Midbrain (tissue), 1 donor: ENCODE measurements at regions not wholly inside any gene's neighbourhood (a gene's known extent, or its start where the extent isn't known, plus 50 kb on each side); places are given as distances from the start of the nearest gene placed in this dataset.
"Not testable (repeated sequence)": the region's sequence is repeated elsewhere in the genome, so short reads cannot be mapped to it uniquely, and the experiment has no call there.

Experiments
- DNase-seq: peaks from one replicate; lab custom pipeline; 2025; lab: John Stamatoyannopoulos, UW

GRCh38 chr3:145704020-145704419, 457.0 kb downstream of the PLOD2 start:
- DNase-seq: no peak

DNA sequence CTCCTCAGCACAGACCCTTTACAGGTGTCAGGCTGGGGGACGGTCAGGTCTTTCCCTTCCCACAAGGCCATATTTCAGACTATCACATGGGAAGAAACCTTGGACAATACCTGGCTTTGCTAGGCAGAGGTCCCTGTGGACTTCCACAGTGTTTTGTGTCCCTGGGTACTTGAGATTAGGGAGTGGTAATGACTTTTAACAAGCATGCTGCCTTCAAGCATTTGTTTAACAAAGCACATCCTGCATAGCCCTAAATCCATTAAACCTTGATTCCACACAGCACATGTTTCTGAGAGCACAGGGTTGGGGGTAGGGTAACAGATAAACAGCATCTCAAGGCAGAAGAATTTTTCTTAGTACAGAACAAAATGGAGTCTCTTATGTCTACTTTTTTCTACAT, 451.2 kb downstream of the PLOD2 start:
- DNase-seq: not testable (repeated sequence)

DNA sequence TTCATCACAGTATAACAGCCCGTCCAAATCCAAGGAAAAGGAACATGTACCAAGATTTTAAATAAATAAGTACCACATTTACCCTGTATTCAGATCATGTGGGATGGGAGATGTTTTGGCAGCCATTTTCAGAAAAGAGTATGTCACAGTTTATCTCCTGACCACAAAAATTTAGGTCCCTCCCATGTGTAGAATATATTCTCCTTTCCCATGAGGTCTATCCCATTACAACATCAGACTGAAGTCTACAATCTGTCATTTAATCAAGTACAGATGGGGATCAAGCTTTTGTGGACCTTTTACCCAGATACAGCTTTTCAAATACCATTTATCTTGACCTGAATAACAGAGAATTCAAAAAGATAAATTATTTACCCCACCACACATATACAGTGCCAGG, 444.5 kb downstream of the PLOD2 start:
- no peak for DNase-seq

- DNase-seq: no peak
Measured at GRCh38 chr3:145719114-145719513, 441.9 kb downstream of the PLOD2 start.

DNA sequence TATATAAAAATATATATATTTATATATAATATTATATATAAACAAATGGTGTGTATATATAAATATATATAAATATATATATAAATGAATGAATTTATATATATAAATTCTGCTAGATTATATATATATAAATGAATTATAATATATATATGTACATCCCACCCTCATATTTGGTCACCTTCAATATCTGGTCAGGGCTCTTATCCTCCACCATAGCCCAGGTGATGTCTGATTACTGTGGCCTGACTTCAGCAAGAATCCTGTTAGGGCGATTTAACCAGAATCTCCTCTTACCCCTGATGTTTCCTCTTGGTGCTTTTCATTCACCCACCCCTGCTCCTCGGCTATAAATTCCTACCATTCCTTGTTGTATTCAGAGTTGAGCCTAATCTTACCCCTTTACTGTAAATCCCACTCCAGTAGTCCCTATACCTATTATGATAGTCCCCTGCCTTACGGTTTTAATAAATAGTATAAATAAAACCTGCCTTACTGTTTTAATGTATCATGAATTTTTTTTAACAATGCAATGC, 439.6 kb downstream of the PLOD2 start:
- no peak for DNase-seq

GRCh38 chr3:145721815-145722214, 439.2 kb downstream of the PLOD2 start:
- DNase-seq: no peak

DNA sequence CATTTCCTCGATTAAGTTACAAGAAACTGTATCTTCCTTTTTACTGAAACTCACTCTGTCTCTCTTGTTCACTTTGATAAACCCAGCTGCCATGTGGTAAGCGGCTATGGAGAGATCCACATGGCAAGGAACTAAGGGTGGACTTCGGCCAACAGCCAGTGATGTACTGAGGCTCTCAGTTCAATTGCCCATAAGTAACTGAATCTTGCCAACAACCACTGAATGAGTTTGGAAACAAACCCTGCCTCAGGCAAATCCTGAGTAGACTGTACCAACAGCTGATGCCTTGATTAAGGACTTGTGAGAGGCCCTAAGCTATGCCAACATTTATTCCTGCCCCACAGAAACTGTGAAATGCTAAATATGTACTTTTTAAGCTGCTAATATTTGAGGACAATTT, 433.5 kb downstream of the PLOD2 start:
- no peak for DNase-seq

DNA sequence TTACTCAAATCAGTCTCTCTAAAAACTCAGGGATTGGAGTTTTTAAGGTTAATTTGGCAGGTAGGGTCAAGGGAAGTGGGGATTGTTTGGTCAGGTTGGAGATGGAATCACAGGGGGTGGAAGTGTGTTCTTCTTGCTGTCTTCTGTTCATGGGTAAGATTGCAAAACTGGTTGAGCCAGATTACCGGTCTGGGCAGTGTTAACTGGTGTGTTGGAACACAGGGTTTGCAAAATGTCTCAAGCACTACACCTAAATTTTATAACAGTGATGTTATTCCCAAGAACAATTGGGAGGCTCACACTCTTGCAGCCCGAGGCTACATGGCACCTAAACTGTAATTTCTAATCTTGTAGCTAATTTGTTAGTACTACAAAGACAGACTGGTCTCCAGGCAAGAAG, 425.4 kb downstream of the PLOD2 start:
- no peak for DNase-seq

GRCh38 chr3:145737952-145738351, 423.0 kb downstream of the PLOD2 start:
- no peak for DNase-seq

- no peak for DNase-seq
Measured at GRCh38 chr3:145739926-145740325, 421.1 kb downstream of the PLOD2 start.

GRCh38 chr3:145750657-145751056, 410.3 kb downstream of the PLOD2 start:
- DNase-seq: no peak

DNA sequence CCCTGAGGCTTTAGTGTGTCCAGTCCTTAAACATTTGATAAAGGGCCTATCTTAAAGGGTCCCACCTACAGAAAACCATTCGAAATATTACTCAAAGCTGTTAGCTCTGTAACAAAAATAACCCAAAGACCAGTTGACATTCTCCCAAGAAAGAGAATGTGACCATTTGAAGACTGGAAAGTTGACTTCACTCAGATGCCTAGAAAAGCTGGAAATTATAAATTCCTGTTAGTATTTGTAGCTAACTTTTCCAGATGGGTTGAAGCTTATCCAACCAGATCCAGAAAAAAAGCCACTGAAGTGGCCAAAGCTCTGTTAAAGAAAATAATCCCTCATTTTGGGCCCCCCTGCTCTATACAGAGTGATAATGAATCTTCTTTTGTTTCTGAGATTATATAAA, 408.4 kb downstream of the PLOD2 start:
- DNase-seq: no peak

- DNase-seq: peak; percentile 2
Measured at GRCh38 chr3:145754605-145755289, 406.2 kb downstream of the PLOD2 start.

- no peak for DNase-seq
Measured at GRCh38 chr3:145760036-145760435, 400.9 kb downstream of the PLOD2 start.

DNA sequence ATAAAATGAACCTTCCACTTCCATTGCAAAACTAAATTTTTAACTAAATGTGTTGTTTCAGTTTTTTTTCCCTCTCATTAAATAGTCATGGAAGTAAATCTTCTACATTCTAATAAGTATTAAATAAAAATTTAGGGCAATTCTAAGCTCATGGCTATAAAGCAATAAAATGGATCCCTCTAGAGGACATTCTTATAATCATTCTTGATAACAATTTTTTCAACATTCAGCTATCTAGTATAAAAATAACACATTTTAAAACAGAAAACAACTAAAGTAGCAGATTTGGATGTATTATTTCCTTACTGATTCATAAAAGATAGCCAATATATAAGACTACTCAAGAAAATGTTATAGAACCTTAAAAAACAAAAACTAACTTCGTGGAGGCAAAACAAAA, 393.1 kb downstream of the PLOD2 start:
- no peak for DNase-seq

GRCh38 chr3:145776782-145777408, 384.1 kb downstream of the PLOD2 start:
- DNase-seq: peak; percentile 35

DNA sequence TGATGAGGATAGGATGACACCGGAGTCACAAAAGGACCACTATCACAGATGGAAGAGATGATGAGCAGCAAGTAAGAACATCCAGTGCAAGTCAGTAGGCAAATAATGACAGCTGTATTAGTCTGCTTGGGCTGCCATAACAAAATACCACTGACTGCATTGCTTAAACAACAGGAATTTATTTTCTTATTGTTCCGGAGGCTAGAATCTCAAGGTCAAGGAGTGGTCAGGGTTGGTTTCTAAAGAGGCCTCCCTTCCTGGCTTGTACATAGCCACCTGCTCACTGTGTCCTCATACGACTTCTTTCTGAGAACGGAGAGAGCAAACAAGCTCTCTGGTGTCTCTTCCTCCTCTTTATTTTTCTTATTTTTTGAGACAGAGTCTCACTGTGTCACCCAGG, 380.7 kb downstream of the PLOD2 start:
- DNase-seq: no peak

DNA sequence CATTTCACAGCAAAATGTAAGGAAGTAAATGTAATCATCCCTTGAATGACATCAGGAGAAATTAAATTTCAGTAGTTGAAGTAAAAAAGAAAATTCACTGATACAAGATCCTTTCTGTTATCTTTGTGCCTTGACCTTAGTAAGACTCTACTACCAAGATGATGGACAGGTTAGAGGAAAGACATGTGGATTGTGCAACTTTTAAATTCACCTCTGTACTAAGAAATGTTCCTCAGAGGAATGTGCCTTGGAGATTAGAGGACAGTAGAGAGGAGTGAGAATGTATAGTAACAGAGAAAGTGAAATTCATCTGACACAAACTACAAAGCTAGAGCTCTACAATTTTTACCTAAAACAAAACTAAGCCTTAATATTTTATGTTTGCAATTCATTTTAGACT, 375.3 kb downstream of the PLOD2 start:
- no peak for DNase-seq

DNA sequence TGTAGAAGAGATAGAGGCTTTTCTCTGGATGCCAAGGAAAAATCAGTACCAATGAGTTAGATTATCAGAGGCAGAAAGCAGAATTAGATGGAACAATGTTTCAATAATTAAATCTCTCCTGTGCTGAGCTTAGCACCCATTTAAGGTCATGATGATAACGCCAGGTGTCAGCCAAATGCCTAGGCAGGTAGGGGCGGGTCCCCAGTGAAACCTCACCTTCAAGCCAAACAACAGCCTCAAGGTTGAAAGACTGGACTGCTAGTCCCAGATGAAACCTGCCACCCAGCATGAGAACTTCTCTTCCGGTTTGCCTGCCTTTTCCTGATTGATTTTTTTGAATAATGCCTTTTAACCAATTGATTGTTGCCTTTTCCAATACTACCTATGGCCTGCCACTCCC, 363.0 kb downstream of the PLOD2 start:
- DNase-seq: no peak

DNA sequence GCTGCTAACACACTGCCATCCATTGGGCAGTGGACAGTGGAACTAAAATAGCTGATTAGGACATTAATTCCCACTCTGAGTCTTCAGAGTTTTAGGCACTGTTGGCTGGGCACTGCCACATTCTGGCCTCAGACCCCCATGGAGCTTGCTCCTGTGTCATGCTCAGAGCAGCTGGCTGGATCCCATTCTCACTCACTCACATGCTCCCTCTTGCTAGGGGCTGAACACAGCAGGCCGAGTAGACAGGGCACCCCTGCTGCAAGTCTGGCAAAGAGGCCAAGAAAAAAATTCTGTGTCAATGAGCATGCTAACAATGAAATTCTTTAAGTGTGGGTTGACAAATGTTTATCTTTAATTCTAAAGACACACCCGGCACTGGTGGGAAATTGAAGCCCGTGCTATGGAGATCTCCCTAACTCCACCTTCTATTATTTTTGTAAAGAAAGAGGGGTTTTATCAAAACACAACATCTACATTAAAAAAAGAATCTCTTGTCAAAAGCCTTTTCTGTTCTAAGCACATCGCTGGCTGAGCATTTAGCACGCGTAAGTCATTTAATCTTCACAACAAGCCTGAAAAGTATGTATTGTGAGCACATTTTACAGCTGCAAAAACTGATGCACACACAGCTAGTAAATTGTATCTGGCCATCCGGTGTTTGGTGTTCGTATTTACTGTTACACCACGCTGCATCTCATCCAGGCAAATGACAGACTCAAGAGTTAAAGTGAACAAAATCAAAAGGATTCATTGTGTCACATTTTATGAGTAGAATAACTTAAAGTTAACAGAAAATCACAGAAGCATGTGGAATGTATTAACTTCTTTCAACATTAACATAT, 362.1 kb downstream of the PLOD2 start:
- peak; percentile 1 for DNase-seq

DNA sequence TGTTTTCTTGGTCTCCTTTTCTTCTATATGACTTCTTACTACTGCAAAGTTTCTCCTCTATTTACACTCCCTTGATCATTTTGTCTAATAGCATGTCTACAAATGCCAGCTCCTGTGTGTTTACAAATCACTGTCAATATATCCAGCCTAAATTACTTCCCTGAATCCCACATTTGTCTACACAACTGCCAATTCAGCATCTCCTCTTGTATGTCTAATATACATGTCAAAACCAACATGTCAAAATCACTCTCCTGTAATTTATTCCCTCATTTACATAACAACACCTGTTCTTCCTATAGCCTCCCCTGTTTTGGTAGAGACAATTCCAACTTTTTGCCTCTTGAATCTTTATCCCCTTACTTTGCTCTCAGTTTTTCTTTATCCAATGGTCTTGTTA, 359.3 kb downstream of the PLOD2 start:
- no peak for DNase-seq

GRCh38 chr3:145807990-145808389, 353.0 kb downstream of the PLOD2 start:
- no peak for DNase-seq

DNA sequence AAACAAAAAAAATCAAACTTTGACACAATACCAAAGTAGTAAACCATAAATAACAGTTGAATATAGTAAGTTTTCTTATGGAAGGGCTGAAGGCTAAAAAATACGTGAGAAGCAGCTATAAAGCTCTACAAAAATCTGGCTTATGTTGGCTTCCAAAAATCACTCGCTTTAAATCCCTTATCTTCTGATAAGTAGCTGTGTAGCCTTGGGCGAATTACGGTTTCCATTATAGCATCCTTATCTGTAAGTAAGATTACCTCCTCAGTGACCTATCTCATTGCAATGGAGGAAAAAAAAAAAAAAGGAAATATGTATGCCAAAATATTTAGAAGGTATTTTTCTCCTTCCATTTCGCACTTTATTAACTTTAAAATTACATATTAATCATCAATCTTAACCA, 348.6 kb downstream of the PLOD2 start:
- no peak for DNase-seq
